ENCODE measurements at regions not wholly inside any gene's neighbourhood (a gene's known extent, or its start where the extent isn't known, plus 50 kb on each side); places are given as distances from the start of the nearest gene placed in this dataset.

- TF ChIP-seq CTCF (IDR thresholded peaks at IDR 0.05) (no peak), POLR2A (IDR thresholded peaks at IDR 0.05) (no peak)
These were observed 379.0 kb upstream of the HTR1E start for GRCh38 chr6:86558318-86558717.

Measured in right lobe of liver (tissue), 4 donors.